ENCODE measurements at regions not wholly inside any gene's neighbourhood (a gene's known extent, or its start where the extent isn't known, plus 50 kb on each side); places are given as distances from the start of the nearest gene placed in this dataset.
A peak's percentile ranks its signal among the peaks of the same experiment; 100 is the strongest.
"Not testable (repeated sequence)": the region's sequence is repeated elsewhere in the genome, so short reads cannot be mapped to it uniquely, and the experiment has no call there.

DNA sequence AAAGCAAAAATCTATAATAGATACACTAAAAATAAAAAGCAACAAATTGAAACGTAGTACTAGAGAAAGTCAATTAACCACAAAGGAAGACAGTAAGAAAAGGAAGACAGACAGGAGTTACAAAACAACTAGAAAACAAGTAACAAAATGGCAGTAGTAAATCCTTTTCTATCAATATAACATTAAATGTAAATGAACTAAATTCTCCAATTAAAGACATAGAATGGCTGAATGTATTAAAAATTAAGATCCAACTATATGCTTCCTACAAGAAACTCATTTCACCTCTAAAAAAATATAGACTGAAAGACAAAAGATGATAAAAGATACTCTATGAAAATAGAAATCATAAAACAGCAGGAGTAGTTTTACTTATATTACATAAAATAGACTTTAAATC, 79.1 kb downstream of the CTH start:
- no peak for DNase-seq

DNA sequence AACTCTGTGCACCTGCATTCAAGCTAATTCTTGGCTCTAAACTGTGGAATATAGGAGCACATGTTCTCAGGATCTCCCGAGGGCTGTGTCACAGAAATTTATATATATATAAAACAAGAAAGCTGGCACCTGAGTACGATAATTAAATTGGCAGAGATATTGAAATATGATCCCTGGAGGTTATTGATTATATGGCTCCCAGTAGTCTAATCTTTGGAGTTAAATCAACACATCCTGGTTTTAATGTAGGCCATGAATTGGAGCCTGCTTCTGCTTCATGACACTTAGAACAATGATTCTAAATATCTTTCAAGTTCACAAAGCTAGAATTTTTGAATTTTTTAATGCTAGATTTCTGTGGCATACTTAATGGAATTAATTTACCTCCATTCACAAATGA, 84.3 kb downstream of the CTH start:
- peak; percentile 26 for DNase-seq

DNA sequence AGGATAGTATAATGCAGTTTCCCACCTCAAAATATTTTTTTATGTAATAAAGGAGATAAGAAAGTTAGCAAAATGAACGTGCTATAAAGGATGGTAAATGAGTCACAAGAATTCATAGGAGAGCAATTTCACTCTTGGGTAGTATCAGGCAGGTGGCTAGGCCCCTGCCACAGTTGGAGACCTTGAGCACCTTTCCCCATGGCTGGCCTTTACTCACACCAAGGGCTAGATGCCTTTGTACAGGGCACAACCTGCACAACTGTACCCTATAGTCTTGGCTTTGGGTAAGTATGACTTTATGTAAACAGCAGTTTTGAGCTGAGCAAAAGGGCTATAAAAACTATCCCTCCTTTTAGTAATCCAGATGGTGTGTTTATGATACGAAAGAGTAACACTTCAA, 85.1 kb downstream of the CTH start:
- DNase-seq = no peak

DNA sequence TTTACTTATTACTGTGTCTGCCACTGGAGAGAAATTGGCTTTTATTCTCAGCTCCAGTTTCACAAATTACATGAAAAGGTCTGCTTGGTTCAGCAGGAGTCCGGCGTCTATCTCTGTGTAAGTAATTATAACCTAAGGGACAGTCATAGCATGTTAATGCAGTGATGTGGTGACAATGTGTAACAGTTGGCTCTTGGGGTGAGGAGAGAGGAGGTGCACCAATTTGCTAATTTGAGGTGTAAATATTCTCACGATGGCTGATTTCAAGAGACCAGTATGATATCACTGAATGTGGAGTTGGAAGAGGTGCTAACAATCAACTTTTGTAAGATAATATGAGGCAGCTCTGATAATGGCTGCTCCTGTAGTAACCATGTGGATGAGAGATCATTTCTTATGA, 86.1 kb downstream of the CTH start:
- no peak for DNase-seq

DNA sequence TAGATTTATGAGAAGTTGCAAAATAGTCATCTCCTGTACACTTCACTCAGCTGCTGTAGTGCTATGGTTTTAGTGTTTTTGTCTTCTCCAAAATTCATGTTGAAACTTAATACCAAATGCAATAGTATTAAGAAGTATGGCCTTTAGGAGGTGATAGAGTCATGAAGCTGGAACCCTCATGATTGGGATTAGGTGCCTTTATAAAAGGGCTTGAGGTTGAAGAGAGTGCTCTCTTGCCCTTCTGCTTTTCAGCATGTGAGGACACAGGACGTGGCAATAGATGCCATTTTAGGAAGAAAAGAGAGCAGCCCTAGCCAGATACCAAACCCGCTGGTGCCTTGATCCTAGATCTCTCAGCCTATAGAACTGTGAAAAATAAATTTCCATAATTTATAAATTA, 87.6 kb downstream of the CTH start:
- DNase-seq = no peak

DNA sequence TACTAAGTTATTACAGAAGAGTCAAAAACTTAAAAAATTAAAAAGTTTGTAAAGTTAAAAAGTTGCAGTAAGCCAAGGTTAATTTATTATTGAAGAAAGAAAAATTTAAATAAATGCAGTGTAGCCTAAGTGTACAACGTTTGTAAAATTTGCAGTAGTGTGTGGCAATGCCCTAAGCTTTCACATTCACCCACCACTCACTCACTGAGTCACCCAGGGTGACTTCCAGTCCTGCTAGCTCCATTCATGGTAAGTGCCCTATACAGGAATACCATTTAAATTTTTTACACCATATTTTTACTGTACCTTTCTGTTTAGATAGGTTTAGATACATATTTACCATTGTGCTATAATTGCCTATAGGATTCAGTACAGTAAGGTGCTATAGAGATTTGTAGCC, 88.6 kb downstream of the CTH start:
- no peak for DNase-seq

DNA sequence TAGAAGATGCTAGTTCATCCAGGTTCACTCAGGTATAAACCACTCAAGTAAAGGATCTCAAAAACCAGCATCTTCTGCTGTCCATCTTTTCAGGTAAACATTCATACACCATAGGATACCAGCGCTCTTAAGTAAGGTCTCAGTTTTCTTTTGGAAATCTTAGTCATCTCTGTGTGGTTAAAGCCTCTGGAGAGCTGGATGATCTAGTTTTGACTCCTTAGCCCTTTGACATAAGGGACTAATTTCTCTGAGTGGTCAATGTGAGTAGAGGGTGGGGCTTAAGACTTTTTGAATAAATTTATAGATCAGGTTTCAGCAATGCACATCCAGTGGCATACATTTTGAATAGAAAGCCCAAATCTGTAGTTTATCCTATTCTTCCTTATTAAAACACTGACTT, 92.3 kb downstream of the CTH start:
- no peak for DNase-seq

DNA sequence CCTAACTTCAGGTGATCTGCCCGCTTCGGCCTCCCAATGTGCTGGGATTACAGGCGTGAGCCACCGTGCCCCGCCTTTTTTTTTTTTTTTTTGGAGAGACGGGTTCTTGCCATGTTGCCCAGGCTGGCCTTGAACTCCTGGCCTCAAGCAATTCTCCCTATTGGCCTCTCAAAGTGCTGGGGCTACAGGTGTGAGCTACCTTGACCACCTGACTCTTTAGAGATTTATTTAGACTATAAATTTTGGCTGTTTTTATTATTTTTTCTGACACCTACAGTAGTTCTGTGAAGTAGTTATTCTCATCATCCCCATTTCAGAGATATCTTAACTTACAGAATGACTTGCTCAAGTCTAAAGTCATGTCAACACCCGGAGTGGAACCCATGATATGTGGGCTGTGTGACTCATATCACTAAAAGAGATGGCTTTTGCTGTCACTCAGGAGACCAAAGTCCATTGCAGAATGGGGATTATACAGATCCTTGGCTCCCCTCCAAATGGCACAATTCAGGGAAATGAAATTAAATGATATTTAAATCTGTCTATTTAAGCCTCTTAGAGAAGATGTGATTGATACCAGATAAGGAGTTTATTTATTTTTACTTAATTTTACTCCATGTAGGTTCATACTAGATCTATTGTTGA, 93.2 kb downstream of the CTH start:
- peak; percentile 7 for DNase-seq

DNA sequence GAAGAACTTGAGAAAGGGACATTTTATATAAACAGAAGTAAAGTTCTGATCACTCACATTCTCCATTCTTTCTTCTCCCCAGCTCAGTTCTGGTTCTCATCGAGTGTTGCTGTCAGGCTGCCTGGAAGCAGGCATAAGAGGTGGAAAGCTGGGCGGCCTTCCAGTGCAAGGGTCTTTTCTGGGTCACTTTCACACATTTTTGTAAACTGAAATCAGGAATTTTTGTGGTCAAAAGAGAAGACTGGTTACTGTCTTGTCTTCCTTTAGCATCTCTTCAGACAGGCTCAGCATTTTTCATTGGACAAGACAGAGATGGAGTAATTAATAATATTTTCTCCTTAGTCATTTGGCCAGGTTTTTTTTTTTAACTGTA, 93.7 kb downstream of the CTH start:
- no peak for DNase-seq

DNA sequence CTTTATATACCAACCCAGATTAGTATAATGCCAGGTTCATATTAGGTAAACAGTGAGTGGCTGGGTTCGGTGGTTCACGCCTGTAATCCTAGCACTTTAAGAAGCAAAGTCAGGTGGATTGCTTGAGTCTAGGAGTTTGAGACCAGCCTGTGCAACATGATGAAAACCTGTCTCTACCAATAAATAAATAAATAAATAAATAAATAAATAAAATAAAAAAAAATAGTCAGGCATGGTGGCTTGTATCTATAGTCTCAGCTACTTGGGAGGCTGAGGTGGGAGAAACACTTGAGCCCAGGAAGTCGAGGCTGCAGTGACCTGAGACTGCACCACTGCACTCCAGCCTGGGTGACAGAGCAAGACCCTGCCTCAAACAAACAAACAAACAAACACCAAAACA, 96.9 kb downstream of the CTH start:
- DNase-seq = not testable (repeated sequence)

DNA sequence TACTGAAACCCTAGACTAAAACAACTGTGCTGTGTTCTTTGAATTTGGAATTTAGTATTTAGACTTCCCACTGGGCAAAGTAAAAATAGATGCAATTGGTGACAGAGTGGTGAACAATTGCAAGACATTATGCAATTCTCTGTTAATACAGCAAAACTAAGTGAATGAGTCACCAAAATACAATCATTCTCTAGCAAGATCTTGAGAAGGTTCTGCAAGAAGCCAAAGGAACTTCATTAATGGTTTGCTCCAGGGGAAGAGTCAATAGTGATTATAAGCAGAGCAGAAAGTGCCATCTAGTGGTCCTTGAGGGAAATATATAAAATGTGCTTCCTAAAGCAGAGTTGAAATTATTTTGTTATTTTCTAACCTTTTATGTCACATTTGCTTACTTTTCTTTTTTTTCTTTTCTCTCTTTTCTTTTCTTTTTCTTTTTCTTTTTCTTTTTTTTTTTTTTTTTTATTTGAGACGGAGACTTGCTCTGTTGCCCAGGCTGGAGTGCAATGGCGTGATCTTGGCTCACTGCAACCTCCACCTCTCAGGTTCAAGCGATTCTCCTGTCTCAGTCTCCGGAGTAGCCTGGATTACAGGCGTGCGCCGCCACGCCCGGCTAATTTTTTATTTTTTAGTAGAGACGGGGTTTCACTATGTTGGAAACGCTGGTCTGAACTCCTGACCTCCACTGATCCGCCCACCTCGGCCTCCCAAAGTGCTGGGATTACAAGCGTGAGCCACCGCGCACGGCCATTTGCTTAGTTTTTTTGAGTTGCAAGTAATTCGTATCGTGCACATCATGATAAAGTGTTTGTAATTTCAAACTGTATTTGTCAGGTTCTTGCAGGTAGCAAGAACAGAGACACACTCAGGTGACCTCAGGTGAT, 99.2 kb downstream of the CTH start:
- DNase-seq = peak; percentile 67

DNA sequence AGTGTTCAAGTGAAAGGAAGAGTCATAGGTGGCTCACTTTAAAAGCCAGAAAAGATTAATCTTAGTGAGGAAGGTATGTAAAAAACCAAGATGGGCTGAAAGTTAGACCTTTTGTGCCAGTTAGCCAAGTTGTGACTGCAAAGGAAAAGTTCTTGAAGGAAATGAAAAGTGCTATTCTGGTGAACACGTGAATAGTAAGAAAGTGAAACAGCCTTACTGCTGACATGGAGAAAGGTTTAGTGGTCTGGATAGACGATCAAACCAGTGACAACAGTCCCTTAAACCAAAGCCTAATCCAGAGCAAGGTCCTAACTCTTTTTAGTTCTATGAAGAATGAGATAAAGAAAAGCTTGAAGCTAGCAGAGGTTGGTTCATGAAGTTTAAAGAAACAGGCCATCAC, 106.4 kb downstream of the CTH start:
- no peak for DNase-seq

DNA sequence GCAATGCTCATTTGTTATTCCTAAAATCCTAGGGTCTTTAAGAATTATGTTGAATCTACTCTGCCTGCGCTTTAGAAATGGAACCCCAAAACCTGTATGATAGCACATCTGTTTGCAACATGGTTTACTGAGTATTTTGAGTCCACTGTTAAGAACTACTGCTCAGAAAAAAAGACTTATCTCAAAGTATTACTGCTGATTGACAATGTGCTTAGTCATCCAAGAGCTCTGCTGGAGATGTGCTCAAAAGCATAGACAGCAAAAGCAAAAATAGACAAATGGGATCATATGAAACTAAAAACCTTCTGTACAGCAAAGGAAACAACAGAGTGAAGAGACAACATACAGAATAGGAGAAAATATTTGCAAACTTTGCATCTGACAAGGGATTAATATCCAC, 107.0 kb downstream of the CTH start:
- DNase-seq = no peak

DNA sequence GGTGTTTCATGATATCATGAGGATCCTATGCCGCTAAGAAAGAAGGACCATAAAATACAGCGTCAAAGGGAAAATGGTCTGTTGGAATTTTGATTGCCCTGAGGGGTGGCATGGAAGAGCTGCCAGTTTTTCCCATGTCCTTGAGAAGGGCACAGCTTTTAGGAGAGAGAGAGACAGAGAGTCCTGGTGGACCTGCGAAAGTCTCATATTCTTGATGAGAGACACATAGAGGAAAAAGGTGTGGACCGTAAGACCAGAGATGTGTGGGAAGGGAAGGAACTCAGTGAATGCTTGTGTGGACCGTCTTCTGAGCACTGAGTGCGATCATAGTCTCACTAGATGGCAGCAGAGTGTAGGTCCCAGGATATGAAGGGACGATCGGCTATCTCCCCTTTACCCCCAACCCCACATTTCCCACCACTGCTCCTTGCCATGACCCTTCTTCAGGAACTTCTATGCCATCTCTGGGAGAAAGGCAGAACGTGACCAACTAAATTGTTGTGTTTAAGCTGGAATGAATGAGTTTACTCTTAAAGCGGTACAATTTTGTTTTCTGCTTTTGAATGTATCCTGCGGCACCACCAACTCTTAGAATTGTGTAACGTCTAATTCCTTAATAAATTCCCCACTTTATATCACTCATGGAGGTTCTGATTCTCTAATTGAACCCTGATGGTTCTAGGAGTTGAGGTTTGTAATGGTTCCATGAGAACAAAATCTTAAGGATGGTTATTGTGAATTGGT, 117.7 kb downstream of the CTH start:
- DNase-seq = peak; percentile 44

DNA sequence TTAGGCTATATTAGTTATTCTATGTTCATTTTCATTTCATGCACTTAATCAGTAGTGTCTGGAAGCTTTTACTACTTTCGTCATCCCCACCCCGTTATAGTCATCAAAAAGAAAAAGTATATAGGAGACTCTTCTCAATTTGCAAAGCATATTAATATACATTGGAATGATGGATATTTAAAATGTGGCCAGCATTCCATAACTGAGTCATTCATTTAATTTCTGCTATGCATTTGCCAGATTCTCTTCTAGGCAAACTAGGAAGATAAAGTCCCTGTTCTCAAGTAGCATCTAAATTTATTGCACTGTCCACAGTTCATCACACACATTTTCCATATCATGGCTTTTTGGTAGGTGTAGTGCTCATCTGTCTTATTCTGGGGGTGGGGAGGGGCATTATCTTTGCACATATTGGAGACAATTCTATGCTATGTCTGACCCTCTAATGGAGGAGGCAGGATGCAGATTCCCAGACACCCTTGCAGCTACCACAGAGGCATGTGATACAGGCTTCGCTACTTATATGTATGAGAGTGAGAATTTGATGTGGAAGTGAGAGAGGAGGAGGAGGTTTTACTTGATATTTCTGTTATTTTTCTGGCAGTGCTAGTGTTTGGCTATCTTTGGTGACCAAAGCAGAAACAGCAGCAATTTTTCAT, 125.8 kb downstream of the CTH start:
- DNase-seq = no peak

DNA sequence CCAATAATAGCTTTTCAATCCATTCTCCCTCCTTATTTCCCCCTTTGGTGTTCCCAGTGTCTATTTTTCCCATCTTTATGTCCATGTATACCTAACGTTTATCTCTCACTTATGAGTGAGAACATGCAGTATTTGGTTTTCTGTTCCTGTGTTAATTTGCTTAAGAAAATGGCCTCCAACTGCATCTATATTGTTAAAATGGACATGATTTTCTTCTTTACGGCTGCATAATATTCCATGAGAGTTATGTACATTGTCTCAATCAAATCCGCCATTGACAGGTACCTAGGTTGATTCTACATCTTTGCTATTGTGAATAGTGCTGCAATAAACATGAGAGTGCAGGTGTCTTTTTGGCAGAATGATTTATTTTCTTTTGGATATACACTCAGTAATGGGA, 126.7 kb downstream of the CTH start:
- no peak for DNase-seq

DNA sequence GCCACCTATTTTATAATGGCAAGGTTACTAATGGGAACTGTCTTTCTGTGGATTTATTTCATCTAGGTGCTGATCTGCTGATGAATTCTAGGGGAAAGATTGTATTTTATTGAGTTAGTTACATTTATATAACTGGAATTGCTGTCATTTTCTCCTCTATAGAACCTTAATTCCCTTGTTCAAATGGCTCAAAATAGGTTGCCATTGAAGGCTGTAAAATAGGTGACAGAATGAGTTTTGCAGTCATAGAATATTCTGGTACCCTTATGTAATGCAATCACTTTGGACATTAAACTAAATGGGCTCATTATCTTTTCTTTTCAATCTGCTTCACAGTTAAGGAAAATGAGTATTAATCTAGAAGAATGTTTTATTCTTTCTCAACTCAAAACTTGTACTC, 131.0 kb downstream of the CTH start:
- DNase-seq = no peak

DNA sequence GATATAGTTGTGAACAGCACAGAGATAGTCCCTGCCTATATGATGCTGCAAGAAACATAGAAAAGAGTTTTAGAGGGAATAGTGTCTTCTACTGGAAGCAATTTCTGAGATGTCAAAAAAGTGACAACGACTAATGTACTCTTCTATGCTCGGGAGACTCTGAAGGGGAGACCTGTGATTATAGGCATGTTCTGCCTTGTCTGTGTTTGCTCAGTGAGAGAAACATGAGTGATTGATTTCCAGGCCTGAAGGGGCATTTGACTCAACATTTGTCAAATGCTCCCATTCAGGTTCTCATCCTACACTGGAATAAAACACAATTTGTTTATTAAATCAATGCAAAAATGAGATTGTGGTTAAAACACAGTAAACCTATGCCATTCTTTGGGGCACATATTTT, 131.8 kb downstream of the CTH start:
- DNase-seq = peak; percentile 57

DNA sequence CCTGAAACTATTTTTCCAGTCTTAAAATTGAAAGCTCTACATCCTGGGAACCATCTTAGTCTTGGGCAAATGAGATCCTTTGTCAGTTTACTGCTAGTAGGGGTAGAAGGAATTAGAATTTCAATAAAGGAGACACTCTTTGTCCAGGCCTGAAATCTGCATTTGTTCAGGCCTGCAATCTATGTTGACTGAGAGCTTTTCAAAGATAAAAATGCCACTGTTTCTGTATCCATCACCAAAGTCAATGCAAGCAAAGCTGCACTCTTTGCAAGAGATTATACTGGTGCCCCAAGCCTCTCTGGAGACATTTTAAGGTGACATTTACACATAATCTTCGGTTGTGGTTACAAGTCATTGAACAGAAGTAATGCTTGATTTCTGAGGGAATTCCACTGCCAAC, 135.7 kb downstream of the CTH start:
- DNase-seq = no peak

DNA sequence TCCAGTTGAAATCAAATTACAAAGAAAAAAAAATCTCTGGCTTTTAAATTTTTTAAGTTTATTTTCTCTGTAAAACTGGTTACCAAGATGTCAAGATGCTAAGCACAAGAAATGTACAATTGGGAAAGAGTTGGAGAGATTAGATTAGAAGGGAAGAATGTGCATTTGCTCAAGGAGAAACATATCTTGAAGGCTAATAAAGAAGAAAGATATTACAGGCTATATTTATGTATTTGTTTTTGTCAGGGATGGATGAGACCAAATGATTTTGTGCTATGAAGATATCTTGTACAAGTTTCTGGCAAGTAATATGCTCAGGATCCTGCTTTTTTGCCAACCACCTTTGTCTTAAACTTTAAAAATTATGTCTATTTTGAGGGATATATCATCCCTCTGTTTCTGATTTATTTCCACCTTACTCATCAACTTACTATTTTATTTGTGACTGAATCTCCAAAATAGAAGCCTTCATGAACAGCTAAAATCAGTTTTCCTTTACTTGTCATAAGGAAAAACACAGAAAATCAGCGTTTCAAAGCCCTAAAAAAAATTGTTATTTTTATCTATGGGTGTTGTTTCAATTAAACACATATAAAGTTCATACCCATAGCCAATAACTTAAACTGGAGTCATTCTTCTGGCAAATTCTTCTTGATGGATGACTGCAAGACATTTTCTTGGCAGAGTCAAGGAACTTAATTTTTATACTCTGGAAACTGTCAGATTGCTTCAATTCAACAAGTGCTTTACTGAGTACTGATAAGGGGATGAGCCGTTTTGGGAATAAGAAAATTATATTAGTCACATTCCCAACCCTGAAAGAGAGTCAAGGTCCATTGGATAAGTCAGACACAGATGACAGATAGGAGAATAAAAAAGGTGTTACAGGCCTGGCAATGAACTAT, 141.8 kb downstream of the CTH start:
- no peak for DNase-seq

DNA sequence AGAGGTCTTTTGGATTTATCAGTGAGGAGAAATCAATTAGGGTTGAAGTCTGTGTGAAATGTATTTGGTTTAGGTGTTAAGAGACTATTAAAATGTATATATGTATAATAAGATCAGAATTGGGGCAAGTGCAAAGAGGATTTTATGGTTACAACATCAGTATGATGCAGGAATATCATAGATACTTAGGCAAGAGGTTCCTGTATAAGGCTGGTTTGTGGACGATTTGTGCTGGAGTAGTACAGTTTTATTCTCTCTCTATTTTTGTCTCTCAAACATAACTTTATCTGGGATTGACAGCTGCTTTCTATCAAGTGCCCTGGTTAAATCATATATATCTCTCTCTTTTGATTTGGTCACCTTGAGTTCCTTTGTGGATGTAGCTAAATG, 142.5 kb downstream of the CTH start:
- DNase-seq = no peak

DNA sequence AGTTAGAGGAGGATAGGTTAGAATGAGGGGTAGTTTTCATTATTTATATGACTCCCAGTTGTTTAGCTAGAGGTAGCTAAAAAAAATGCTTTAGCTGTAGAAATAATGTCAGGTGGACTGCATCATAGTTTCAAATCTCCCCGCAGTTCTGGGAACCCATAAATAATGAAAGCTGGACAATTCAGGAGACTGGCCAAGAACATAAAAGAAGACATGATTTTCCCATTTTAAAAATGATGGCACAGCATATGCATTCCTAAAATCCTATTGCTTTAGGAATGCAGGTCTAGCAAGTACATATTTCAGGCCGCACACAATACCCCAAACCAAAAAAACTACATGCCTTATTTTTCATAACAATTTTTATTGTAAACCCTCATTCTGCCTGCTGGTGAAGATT, 143.3 kb downstream of the CTH start:
- no peak for DNase-seq

DNA sequence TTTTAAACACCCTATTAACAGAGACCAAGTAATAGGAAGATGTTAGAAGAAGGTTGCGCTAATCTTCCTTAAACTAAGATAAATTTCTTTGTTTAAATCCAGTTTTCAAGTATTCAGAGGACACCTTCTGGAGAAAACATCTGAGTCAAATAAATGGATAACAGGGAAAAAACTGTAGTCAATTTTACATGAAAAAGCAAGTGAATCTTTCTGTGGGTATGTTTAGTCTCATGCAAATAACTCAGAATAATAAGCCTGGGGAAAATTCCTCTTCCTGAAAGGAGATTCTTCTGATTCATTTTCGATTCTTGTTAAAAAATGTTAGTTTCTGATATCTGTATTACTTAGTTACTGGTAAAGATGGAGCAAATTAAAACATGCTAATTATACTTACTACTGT, 145.5 kb downstream of the CTH start:
- DNase-seq = no peak

All from NCI-H1105 treated with DMSO at 0.1 percent for 48 hours (cell line).